Hematopoietic multipotent progenitor cell treated with erythropoietin and hydrocortisone succinate and interleukin-3 and kit ligand, for 17 days (in vitro differentiated cells): ENCODE measurements at regions not wholly inside any gene's neighbourhood (a gene's known extent, or its start where the extent isn't known, plus 50 kb on each side); places are given as distances from the start of the nearest gene placed in this dataset.
"Not testable (repeated sequence)": the region's sequence is repeated elsewhere in the genome, so short reads cannot be mapped to it uniquely, and the experiment has no call there.

Experiments
- DNase-seq: peaks from one replicate; pipeline ENCODE4 v3.0.0-alpha.2; 2015; ENCODE audit warnings: low spot score

GRCh38 chr12:25424211-25424731, 128.8 kb downstream of the LMNTD1 start:
- DNase-seq: no peak

- DNase-seq: no peak
These were observed 129.6 kb downstream of the LMNTD1 start for GRCh38 chr12:25423355-25424050.

GRCh38 chr12:25422241-25422640, 130.8 kb downstream of the LMNTD1 start:
- DNase-seq: no peak

- DNase-seq: no peak
These were observed 131.4 kb downstream of the LMNTD1 start for GRCh38 chr12:25421651-25422167.

DNA sequence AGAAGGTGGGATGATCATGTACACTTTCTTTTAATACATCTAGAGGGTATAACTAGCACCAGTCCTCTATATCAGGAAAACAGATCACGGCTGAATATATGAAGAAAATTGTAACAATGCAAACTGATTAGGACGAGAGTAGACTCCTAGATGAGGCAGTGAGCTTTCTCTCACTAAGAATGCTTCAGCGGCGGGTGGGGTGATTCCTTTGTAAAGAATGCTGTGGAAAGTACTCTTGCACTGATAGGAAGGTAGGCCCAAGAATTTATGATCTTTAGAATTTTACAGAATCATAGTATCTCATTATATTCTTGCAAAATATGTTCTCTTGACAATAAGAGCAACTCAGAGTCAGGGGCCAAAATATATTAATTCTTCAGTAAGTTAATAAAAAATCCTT, 133.0 kb downstream of the LMNTD1 start:
- DNase-seq: no peak

GRCh38 chr12:25419595-25419994, 133.5 kb downstream of the LMNTD1 start:
- no peak for DNase-seq

DNA sequence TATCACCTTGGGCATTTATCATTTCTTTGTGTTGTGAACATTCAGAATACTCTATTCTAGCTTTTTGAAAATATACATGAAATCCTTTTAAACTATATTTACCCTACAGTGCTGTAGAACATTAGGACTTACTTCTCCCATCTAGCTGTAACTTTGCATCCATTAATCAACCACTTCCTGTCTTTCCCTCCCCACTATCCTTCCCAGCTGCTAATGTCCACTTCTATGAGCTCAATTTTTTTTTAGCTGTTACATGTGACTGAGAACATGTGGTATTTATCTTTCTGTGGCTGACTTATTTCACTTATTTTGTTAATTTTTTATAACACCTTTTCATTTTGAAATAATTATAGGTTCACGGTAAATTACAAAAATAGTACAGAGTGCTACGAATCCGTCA, 136.0 kb downstream of the LMNTD1 start:
- no peak for DNase-seq

- no peak for DNase-seq
These were observed 136.6 kb downstream of the LMNTD1 start for GRCh38 chr12:25416516-25416915.

DNA sequence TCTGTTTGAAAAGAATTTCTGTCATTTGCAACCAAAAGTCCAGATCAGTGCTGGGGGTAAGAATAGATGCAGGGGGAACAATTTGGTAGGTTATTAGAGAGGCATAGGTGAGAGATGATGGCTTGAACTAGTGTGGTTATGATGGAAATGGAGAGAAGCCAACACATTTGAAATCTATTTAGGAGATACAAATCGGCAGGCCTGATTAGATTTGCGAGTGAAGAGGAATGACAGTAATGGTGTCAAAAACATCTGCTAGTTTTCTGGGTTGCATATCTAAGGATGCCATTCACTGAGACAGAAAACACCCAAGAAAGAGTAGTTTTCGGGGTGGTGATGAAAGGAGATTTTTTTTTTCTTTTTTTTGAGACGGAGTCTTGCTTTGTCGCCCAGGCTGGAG, 138.1 kb downstream of the LMNTD1 start:
- no peak for DNase-seq

DNA sequence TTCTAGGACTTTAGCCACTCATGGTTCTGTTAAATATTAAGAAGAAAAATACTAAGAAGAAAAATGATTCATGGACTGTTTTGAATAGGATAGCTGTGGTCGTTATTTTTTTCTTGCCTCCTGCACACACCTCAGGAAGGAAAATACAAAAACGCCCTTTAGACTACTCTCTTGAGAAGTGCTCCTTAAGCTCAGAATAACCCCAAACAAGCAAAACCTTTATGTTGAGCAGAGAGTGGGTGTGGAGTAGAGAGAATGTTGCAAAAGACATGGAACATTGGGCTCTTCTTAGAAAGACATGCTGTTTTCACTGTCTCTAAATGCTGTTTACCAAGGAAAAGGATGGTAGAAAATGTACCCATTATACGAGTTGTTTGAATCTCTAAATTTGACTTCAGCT, 140.3 kb downstream of the LMNTD1 start:
- no peak for DNase-seq

- DNase-seq: no peak
These were observed 148.1 kb downstream of the LMNTD1 start for GRCh38 chr12:25404955-25405354.

GRCh38 chr12:25401547-25402345, 151.0 kb upstream of the KRAS start:
- no peak for DNase-seq

GRCh38 chr12:25397001-25397400, 146.3 kb upstream of the KRAS start:
- no peak for DNase-seq

- DNase-seq: no peak
These were observed 144.5 kb upstream of the KRAS start for GRCh38 chr12:25395227-25395626.

DNA sequence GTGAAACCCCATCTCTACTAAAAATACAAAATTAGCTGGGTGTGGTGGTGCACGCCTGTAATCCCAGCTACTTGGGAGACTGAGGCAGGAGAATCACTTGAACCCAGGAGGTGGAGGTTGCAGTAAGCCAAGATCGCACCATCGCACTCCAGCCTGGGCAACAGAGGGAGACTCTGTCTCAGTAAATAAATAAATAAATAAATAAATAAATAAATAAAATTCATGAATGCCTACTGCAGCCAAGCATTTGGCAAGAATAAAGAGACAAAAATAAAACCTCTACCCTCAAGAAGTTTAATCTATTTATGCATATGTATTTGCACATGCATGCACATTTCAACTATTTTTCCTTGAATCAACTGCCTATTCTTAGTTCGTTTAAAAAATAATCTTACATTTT, 144.0 kb upstream of the KRAS start:
- DNase-seq: not testable (repeated sequence)

DNA sequence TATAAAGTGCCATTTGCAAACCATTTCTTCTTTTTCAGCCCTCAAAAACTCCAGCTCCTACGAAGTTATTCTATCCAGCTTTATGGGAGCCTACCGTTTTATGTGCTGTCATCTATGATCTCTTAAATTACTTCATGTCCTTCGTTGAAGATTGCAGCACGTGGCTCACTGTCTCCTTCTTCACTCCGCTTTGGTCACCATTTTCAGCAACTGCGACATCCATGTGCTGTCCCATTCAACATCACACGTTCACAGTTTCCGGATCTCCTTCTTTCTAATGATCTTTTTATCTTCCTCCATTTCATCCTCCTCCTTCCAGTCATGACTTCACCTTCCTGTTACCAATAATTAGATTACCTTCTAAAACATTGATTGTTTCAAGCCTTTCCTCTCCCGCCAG, 143.3 kb upstream of the KRAS start:
- no peak for DNase-seq

GRCh38 chr12:25391346-25391745, 140.6 kb upstream of the KRAS start:
- DNase-seq: not testable (repeated sequence)

DNA sequence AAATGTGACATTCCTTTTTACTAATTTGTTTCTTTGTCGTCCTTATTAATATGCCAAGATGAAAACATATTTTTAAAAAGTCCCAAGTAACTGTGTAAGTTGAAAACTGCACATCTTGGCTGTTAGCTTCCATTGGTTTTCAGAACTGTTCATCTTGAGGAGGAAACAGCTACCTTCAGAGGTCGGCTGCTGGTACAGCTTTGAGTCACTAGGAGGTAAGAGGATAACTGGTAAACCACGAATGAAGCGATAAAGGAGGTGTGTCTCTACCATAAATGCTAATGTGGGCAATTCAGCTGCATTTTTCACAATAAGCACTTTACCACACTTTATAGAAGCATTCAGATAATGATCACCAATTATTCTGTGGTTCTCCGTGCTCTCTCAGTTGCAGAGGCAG, 137.5 kb upstream of the KRAS start:
- DNase-seq: no peak

GRCh38 chr12:25387732-25388050, 137.0 kb upstream of the KRAS start:
- DNase-seq: no peak

DNA sequence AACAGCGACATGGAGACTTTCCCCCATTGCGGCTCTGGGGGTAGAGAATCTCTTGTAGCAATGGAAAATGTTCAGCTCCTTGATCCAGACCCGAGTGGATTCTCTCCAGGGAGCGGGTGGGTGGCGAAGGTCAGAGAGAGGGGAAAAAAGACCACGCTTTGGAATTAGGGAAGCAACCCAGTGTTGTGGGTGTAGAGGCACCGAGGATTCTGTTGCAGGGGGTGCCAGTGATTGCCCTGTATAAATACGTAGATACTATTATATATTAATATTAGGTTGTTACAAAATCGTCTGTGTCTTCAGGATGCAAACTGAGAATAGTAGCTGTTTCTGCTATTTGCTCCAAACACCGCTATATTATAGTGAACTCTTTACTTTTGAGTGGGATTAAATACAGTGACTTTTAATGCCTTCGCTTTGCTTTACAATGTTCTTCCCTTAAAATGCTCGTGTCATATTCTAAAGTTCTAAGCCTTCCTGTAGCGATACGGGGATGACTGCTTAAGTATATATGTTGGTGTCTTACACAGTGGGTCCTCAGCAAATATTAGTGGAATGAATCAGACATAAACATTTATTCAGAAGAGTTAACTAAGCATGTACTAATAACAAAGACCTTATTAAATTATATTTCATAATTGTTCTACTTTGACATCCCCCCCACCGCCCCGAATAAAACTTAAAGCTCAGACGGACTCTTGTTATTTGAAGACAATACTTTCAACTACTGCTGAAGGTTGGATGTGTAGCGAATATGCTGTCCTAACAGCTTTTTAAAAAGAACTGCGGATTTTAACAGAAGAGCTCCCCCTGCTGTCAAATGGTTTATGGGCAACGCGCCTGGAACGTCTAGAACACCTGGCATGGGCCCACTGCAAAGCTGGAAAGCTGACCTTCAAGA, 136.4 kb upstream of the KRAS start:
- peak; percentile 87 for DNase-seq

- DNase-seq: peak; percentile 10
These were observed 134.1 kb upstream of the KRAS start for GRCh38 chr12:25384893-25385248.
